ENCODE measurements at regions not wholly inside any gene's neighbourhood (a gene's known extent, or its start where the extent isn't known, plus 50 kb on each side); places are given as distances from the start of the nearest gene placed in this dataset.

GRCh38 chr4:152168987-152169616 is 366.8 kb downstream of the FBXW7 start:
- no peak for TF ChIP-seq POLR2A (IDR thresholded peaks at IDR 0.05)
- TF ChIP-seq CTCF (IDR thresholded peaks at IDR 0.05): no peak
